Suppressor macrophage treated with lipopolysaccharide for 1 hour (primary cell): ENCODE measurements at regions not wholly inside any gene's neighbourhood (a gene's known extent, or its start where the extent isn't known, plus 50 kb on each side); places are given as distances from the start of the nearest gene placed in this dataset.

ENCODE experiments used
- DNase-seq, 3 donors: peaks; one replicate each; pipeline ENCODE4 v3.0.0-alpha.2; 2020 to 2022

DNA sequence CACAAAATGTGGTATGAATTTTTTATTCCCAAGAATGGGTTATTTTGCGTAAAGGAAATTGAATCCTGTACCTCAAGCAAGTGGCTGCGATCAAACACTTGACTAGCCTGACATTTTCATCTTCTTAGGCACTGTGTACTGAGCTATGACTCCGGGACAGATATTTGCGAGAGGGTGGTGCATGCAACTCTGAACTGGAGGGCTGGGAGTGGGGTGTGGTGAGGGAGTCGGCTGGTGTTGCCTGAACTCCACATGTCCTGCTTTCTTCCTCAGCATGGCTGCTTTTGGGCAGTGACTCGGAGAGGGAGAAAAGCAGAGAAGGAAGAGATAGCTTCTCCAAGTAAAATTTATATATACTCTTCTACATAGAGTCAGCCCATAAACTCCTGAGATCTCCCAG lies 68.5 kb upstream of the GATB start:
- DNase-seq, result no peak

DNA sequence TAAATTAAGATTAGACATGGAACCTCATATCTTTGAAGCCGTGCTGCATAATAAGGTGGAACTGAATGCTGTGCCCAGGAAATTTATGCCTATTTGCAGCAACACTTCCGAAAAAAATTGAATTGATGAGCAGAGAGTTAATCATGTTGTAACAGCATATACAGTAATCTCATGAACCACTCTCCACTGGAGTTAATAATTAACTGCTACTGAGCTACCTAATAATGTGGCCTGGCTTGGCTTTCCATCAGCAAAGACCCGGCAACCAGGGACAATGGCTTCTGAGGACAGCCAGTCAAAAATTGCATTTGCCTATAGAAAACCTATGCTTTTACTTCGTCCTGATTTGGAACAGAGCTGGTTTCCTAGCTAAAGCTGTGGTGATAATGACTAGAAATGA lies 63.8 kb upstream of the GATB start:
- no peak for DNase-seq

DNA sequence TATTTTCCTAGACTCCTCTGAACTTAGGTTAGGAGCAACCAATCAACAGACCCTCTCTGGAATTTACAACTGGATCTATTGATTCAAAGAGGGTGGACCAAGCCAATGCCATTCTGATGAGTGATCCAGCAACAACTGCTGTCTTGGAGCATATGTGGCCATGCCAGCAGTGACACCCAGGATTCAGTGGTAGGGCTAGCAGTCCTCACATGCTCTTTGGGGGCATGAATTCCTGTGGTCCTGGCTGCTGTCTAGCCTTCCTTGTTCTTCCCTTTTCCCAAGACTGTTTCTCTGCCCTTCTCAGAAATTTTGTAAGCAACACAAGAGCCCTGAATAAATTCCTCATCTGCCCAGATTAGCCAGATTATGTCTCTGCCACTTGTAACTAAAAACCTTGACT lies 61.5 kb upstream of the GATB start:
- no peak for DNase-seq

DNA sequence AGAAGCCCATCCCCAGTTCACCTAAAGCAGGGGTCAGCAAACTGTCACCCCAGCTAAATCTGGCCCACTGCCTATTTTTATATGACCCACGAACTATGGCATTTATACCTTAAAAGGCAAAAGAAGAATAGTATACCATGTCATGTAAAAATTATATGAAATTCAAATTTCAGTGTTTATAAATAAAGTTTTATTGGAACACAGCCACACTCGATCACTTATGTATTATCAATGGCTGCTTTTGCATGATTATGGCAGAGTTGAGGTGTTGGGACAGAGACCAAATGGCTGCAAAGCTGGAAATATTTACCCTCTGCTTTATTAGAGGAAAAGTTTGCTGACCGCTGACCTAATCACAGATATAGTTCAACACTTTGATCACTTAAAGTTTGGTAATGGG lies 59.2 kb upstream of the GATB start:
- no peak for DNase-seq

DNA sequence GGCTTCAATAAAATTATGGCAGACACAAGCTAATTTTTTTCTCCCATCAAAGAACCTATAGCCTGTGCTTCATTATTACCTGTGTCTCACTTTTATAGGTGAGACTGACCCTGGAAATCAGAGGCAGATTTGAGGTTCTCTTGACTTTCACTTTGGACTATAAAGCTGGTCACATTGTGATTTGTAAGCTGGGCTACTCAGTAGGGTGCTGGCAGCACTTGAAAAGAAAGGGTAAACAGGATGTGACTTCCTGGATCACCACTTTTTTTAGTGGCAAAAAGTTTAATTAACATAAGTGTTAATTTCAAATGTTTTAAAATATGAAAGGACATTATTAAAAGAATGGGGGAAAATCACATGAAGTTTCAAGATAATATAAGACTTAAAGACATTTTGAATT lies 50.6 kb upstream of the GATB start:
- no peak for DNase-seq
